ENCODE measurements at regions not wholly inside any gene's neighbourhood (a gene's known extent, or its start where the extent isn't known, plus 50 kb on each side); places are given as distances from the start of the nearest gene placed in this dataset.

DNA sequence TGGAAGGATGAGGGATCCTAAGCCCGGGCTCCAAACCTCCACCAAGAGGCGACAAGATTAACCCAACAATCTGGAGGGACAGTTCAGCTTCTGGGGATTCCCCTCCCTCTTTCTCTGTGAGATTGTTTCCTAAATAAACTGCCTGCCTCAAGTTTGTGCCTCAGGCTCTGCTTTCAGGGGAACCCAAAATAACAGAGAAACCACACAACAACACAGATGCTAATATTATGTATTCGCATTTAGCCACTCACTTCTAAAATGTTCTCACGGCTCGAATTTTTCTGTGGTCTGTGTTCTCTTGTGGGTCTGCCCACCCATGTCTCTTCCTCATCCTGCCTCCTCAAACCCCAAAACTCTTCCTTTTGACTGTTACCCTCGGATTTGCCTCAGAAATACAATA lies 1381.1 kb upstream of the SLC10A2 start:
- no peak for TF ChIP-seq ZNF274 (IDR thresholded peaks at IDR 0.05; ENCODE audit: low read depth, low read length)
- TF ChIP-seq SUZ12 (IDR thresholded peaks at IDR 0.05; ENCODE audit: extremely low read depth, insufficient read depth, insufficient read length): no peak
- TF ChIP-seq YY1 (IDR thresholded peaks at IDR 0.05; ENCODE audit: insufficient read depth, insufficient read length): no peak
